Muscle layer of colon (tissue), 2 donors: ENCODE measurements at regions not wholly inside any gene's neighbourhood (a gene's known extent, or its start where the extent isn't known, plus 50 kb on each side); places are given as distances from the start of the nearest gene placed in this dataset.

ENCODE experiments used
- H3K27ac ChIP-seq: one replicate; pipeline ENCODE4 v1.7.0; 2013; ENCODE audit warnings: low read depth, mild to moderate bottlenecking, low read length, moderate library complexity
- H3K27me3 ChIP-seq, 2 donors: one replicate each; pipeline ENCODE4 v1.7.0; 2013; ENCODE audit warnings: low read length in 2 of 2, mild to moderate bottlenecking in 2 of 2; ENCODE audit not compliant: insufficient read depth in 2 of 2, control insufficient read depth in 1 of 2
- H3K36me3 ChIP-seq: one replicate; pipeline ENCODE4 v1.7.0; 2013; ENCODE audit warnings: mild to moderate bottlenecking, low read length; ENCODE audit not compliant: insufficient read depth
- H3K4me1 ChIP-seq: one replicate; pipeline ENCODE4 v1.7.0; 2013; ENCODE audit warnings: mild to moderate bottlenecking, low read length; ENCODE audit not compliant: insufficient read depth
- H3K4me3 ChIP-seq, 2 donors: one replicate each; pipeline ENCODE4 v1.7.0; 2013; ENCODE audit warnings: low read length in 2 of 2, low read depth in 1 of 2, mild to moderate bottlenecking in 1 of 2, moderate library complexity in 1 of 2
- H3K9ac ChIP-seq: one replicate; pipeline ENCODE4 v1.7.0; 2013; ENCODE audit warnings: low read length
- H3K9me3 ChIP-seq: one replicate; pipeline ENCODE4 v1.7.0; 2013; ENCODE audit warnings: mild to moderate bottlenecking, low read length
- donor health status: abdominal sarcoma.
- donor health status: Adenocarcinoma of cecum.

GRCh38 chr1:67898033-67898726, 64.9 kb upstream of the GNG12 start:
- H3K27me3 ChIP-seq, result no peaks in the 10 kb centered on the region
- no peak overlapping the region for H3K27ac ChIP-seq
- no peak overlapping the region for H3K4me3 ChIP-seq
- no peaks in the 10 kb centered on the region for H3K36me3 ChIP-seq
- H3K9ac ChIP-seq, result no peak overlapping the region
- H3K4me1 ChIP-seq, result no peaks in the 10 kb centered on the region
- H3K9me3 ChIP-seq, result no peaks in the 10 kb centered on the region

DNA sequence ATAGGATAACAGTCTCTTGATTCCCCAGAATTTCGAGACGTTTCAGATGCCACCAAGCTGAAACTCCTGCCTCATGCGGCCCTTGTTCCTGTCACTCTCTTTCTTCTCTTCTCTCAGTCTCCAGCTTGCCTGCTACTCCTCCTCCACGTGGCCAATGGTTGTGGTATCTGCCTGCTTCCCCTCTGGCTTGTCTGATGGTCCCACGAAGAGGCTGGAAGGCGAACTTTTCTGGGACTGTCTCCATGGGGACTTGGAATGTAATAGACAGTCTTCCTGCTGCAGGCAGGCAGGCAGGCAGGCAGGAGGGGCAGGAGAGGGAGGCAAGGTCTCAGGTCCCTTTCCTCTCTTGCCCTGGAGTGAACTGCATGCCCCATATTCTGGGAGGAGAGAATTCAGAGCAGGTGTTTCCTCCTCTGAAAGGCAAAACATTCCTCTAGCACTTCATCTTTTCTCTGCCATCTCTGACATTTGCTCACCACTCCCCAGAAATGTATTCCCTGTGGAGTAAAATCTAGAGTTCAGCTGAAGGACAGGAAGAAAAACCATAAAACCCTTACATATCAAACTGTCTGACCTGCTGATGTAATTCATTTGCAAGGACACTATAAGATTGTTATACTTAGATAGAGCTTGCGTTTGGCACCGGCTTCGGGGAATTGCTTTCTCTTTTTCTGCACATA, 64.1 kb upstream of the GNG12 start:
- H3K36me3 ChIP-seq, result no peaks in the 10 kb centered on the region
- H3K27me3 ChIP-seq, result no peaks in the 10 kb centered on the region

DNA sequence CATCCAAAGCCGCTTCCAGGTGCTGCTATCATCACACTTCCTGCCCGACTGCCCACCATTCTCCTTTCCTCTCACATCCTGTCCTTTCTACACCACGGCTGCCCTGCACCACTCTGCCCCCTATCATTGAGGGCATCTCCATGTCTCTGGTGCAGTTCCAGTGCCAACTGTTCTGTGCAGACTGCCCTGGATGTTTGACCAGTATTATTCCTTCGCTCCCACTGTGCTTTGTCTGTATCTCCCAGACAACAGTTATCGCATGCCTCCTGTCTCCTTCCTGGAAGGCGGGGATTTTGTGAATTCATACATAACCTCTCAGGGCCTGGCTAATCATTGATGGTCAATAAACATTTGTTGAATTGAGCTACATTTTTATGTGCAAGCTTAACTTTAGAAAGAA, 63.6 kb upstream of the GNG12 start:
- Histone ChIP-seq H3K4me1 (no peaks in the 10 kb centered on the region), H3K4me3 (no peak overlapping the region), H3K9me3 (no peaks in the 10 kb centered on the region), H3K27ac (no peak overlapping the region), H3K36me3 (no peaks in the 10 kb centered on the region), H3K9ac (no peak overlapping the region), H3K27me3 (no peaks in the 10 kb centered on the region)

More for the DNA sequence above, 64.1 kb upstream of the GNG12 start:
- Histone ChIP-seq H3K9me3 (no peaks in the 10 kb centered on the region), H3K9ac (no peak overlapping the region), H3K27ac (no peak overlapping the region), H3K4me1 (no peaks in the 10 kb centered on the region), H3K4me3 (no peak overlapping the region)

DNA sequence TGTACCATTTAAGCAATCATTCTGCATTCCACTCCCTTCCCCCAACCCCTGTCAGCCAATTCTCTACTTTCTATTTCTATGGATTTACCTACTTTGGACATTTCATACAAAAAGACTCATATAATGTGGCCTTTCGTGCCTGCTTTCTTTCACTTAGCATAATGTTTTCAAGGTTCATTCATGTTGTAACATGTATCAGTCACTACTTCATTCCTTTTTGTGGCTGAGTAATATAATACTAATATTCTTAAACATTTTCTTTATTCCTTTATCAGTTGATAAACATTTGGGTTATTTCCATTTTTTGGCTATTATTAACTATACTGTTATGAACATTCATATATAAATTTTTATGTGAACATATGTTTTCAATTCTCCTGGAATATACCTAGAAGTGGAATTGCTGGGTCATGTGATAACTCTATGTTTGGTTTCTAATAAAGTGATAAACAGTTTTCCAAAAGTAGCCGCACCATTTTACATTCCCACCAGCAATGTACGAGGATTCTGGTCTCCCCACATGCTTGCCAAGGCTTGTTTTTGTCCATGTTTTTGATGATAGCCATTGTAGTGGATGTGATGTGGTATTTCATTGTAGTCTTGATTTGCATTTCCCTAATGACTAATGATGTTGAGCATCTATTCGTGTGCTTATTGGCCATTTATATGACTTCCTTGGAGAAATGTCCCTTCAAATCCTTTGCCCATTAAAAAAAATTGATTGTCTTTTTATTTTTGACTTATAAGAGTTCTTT, 61.9 kb upstream of the GNG12 start:
- Histone ChIP-seq H3K4me1 (peaks cover 11% of the 10 kb centered on the region), H3K36me3 (no peaks in the 10 kb centered on the region), H3K9ac (no peak overlapping the region), H3K27ac (no peak overlapping the region), H3K4me3 (no peak overlapping the region), H3K27me3 (no peaks in the 10 kb centered on the region), H3K9me3 (no peaks in the 10 kb centered on the region)

- no peak overlapping the region for H3K9ac ChIP-seq
- no peak overlapping the region for H3K27ac ChIP-seq
- no peaks in the 10 kb centered on the region for H3K9me3 ChIP-seq
- H3K4me3 ChIP-seq, result no peak overlapping the region
- H3K27me3 ChIP-seq, result no peaks in the 10 kb centered on the region
- H3K4me1 ChIP-seq, result peaks cover 15% of the 10 kb centered on the region
- no peaks in the 10 kb centered on the region for H3K36me3 ChIP-seq
These were observed 59.8 kb upstream of the GNG12 start for GRCh38 chr1:67893126-67893495.

GRCh38 chr1:67892476-67893125, 59.3 kb upstream of the GNG12 start:
- Histone ChIP-seq H3K27me3 (no peaks in the 10 kb centered on the region), H3K9ac (no peak overlapping the region), H3K4me1 (peaks cover 17% of the 10 kb centered on the region), H3K9me3 (no peaks in the 10 kb centered on the region), H3K27ac (no peak overlapping the region), H3K36me3 (no peaks in the 10 kb centered on the region), H3K4me3 (no peak overlapping the region)

GRCh38 chr1:67890857-67891256, 57.6 kb upstream of the GNG12 start:
- Histone ChIP-seq H3K9ac (no peak overlapping the region), H3K9me3 (no peaks in the 10 kb centered on the region), H3K36me3 (no peaks in the 10 kb centered on the region), H3K4me1 (peaks cover 23% of the 10 kb centered on the region), H3K27ac (no peak overlapping the region), H3K4me3 (no peak overlapping the region), H3K27me3 (no peaks in the 10 kb centered on the region)

- Histone ChIP-seq H3K27me3 (no peaks in the 10 kb centered on the region), H3K9me3 (no peaks in the 10 kb centered on the region), H3K4me1 (peaks cover 23% of the 10 kb centered on the region), H3K9ac (no peak overlapping the region), H3K36me3 (no peaks in the 10 kb centered on the region), H3K4me3 (no peak overlapping the region), H3K27ac (no peak overlapping the region)
These were observed 56.8 kb upstream of the GNG12 start for GRCh38 chr1:67889953-67890567.

DNA sequence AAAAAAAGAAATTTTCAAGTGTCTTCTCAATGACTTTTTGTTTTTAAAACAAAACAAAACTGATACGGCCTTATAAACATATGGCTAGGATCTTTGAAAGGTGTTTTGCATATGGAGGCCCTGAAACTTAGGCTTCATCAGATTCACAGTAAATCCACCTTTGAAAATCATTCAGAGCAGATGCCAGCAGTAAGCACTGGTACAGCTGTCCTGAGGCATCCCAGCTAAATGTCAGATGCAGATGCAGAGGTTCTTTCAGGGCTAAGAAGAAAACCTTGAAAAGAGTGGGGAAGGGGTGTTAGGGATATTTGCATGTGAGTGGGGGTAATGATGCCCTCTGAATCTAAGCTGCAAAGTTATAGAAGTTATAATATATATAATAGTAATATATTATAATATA, 56.2 kb upstream of the GNG12 start:
- Histone ChIP-seq H3K36me3 (no peaks in the 10 kb centered on the region), H3K9me3 (no peaks in the 10 kb centered on the region), H3K4me1 (peaks cover 23% of the 10 kb centered on the region), H3K27me3 (no peaks in the 10 kb centered on the region), H3K4me3 (no peak overlapping the region), H3K9ac (no peak overlapping the region), H3K27ac (no peak overlapping the region)

DNA sequence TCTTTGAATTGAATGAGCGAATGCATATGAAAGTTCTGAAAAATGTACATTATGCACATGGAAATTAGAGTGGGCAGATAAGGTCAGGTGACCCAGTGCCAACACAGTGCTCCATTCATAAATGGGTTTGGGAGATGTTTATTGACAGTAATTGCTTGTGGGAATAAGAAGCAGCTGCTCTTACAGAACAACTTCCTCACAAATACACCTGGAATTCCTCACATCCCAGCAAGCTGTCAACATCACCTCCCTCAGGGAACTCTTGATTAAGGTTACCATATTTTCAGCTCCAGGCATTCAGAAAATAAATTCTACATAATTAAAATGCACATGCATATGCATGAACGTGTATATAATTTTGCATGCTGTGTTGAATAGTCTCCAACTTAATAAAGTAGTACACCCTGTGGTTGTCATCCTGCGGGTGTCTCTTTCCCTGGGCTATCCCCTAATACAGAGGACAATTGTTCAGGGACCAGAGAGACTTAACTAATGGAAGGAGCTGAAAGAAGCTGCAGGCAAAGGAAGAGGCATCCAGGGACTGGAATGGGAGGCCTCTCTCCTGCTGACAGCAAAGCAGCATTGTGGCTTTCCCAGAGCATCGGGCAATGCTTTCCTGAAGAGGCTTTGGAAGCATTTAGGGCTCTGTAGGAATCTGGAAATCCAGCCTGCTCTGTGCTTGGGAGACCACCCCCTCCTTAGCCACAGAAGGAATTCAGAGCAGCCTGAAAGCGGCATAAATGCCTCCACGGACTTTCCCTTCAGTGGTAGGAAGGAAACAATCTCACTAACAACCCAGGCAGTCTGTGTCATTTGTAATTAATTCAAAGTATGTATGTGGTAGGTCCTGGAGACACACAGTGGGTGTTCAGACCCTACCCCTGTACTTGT, 55.2 kb upstream of the GNG12 start:
- Histone ChIP-seq H3K4me1 (peaks cover 23% of the 10 kb centered on the region), H3K9me3 (no peaks in the 10 kb centered on the region), H3K27me3 (no peaks in the 10 kb centered on the region), H3K4me3 (no peak overlapping the region), H3K36me3 (no peaks in the 10 kb centered on the region), H3K27ac (no peak overlapping the region), H3K9ac (no peak overlapping the region)
